GM06990 (cell line): ENCODE measurements at regions not wholly inside any gene's neighbourhood (a gene's known extent, or its start where the extent isn't known, plus 50 kb on each side); places are given as distances from the start of the nearest gene placed in this dataset.

Source experiments
- DNase-seq: peaks from one replicate; pipeline ENCODE4 v3.0.0-alpha.2; 2011; ENCODE audit not compliant: insufficient read length; ENCODE audit errors: extremely low read depth
- H3K27me3 ChIP-seq: replicated peaks from 2 replicates; pipeline ENCODE4 v1.6.0; 2011; ENCODE audit warnings: low read length; ENCODE audit not compliant: control insufficient read depth, insufficient read depth
- H3K36me3 ChIP-seq: 2 replicates; pipeline ENCODE4 v1.5.1; 2011; ENCODE audit warnings: low read length; ENCODE audit not compliant: control insufficient read depth, insufficient read depth
- H3K4me3 ChIP-seq: replicated peaks from 2 replicates; pipeline ENCODE4 v1.5.1; 2011; ENCODE audit warnings: low read depth, mild to moderate bottlenecking, control low read depth, low read length
- TF ChIP-seq, protein P1 (sequence below): IDR thresholded peaks from 2 replicates; pipeline ENCODE4 v1.5.1; 2011; ENCODE audit warnings: low read length, control low read depth, mild to moderate bottlenecking, inconsistent platforms; ENCODE audit not compliant: insufficient read depth, poor library complexity, severe bottlenecking

DNA sequence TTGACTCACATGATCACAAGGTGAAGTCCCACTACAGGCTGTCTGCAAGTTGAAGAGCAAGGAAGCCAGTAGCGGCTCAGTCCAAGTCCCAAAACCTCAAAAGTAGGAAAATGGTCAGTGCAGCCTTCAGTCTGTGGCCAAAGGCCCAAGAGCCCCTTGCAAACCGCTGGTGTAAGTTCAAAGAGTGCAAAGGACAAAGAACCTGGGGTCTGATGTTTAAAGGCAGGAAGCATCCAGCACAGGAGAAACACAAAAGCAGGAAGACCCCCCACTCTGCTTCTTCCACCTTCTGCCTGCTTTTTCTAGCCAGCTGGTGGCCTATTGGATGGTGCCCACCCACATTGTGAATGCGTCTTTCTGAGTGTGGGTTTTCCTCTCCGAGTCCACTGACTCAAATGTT, 2222.6 kb downstream of the MRPL39 start:
- Histone ChIP-seq H3K4me3 (no peak overlapping the region), H3K36me3 (no peaks in the 10 kb centered on the region), H3K27me3 (no peaks in the 10 kb centered on the region)
- no peak for DNase-seq
- TF ChIP-seq, protein P1, sequence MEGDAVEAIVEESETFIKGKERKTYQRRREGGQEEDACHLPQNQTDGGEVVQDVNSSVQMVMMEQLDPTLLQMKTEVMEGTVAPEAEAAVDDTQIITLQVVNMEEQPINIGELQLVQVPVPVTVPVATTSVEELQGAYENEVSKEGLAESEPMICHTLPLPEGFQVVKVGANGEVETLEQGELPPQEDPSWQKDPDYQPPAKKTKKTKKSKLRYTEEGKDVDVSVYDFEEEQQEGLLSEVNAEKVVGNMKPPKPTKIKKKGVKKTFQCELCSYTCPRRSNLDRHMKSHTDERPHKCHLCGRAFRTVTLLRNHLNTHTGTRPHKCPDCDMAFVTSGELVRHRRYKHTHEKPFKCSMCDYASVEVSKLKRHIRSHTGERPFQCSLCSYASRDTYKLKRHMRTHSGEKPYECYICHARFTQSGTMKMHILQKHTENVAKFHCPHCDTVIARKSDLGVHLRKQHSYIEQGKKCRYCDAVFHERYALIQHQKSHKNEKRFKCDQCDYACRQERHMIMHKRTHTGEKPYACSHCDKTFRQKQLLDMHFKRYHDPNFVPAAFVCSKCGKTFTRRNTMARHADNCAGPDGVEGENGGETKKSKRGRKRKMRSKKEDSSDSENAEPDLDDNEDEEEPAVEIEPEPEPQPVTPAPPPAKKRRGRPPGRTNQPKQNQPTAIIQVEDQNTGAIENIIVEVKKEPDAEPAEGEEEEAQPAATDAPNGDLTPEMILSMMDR, result no peak

DNA sequence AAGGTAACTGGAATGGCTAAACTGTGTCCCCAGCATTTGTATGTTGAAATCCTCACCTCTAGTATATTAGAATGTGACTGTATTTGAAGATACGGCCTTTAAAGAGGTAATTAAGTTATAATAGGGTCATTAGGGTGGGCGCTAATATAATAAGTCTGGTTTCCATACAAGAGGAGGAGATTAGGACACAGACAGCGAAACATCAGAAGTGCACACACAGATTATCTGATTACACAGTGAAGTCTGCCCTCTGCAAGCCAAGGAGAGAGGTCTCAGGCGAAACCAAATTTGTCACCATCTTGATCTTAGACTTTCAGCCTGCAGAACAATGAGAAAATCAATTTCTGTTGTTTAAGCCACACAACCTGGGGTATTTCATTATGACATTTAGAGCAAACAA, 2233.1 kb downstream of the MRPL39 start:
- TF ChIP-seq, protein P1, result no peak
- DNase-seq, result no peak
- no peaks in the 10 kb centered on the region for H3K36me3 ChIP-seq
- no peak overlapping the region for H3K4me3 ChIP-seq
- no peaks in the 10 kb centered on the region for H3K27me3 ChIP-seq

DNA sequence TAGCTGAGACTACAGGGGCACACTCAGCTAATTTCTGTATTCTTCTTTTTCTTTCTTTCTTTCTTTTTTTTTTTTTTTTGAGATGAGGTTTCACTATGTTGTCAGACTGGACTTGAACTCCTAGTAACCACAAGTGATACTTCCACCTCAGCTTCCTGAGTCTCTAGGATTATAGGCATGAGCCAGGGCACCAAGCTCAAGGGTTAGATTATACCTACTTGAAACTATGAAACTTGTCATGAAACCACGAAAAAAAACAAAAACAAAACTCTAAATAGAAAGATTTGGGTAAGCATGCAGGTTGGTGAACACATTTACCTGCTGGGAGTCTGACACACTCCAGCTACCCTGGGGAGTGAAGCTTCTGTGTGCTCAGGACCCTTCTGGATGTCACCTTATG, 2250.4 kb downstream of the MRPL39 start:
- TF ChIP-seq, protein P1, result no peak
- no peak overlapping the region for H3K4me3 ChIP-seq
- no peaks in the 10 kb centered on the region for H3K36me3 ChIP-seq
- H3K27me3 ChIP-seq, result no peaks in the 10 kb centered on the region
- DNase-seq, result no peak

GRCh38 chr21:23316190-23316589, 2291.1 kb downstream of the MRPL39 start:
- no peak for DNase-seq
- no peaks in the 10 kb centered on the region for H3K27me3 ChIP-seq
- TF ChIP-seq, protein P1, result no peak
- H3K4me3 ChIP-seq, result no peak overlapping the region
- H3K36me3 ChIP-seq, result no peaks in the 10 kb centered on the region

GRCh38 chr21:23308741-23309140, 2298.5 kb downstream of the MRPL39 start:
- no peaks in the 10 kb centered on the region for H3K36me3 ChIP-seq
- TF ChIP-seq, protein P1, result no peak
- DNase-seq, result no peak
- H3K4me3 ChIP-seq, result no peak overlapping the region
- no peaks in the 10 kb centered on the region for H3K27me3 ChIP-seq

- Histone ChIP-seq H3K27me3 (no peaks in the 10 kb centered on the region), H3K4me3 (no peak overlapping the region), H3K36me3 (no peaks in the 10 kb centered on the region)
- TF ChIP-seq, protein P1, result no peak
- DNase-seq, result no peak
Measured at GRCh38 chr21:23307065-23307464, 2300.2 kb downstream of the MRPL39 start.
